HG03139 (cell line): ENCODE measurements at regions not wholly inside any gene's neighbourhood (a gene's known extent, or its start where the extent isn't known, plus 50 kb on each side); places are given as distances from the start of the nearest gene placed in this dataset.
"Not testable (repeated sequence)": the region's sequence is repeated elsewhere in the genome, so short reads cannot be mapped to it uniquely, and the experiment has no call there.

Source experiments
- ATAC-seq: cut with Tn5 transposase; IDR thresholded peaks from one replicate; pipeline ENCODE4 v1.9.1; 2021; ENCODE audit not compliant: unreplicated experiment

- ATAC-seq = no peak
Observed at GRCh38 chr18:51248685-51249084, 51.2 kb upstream of the MEX3C start.

DNA sequence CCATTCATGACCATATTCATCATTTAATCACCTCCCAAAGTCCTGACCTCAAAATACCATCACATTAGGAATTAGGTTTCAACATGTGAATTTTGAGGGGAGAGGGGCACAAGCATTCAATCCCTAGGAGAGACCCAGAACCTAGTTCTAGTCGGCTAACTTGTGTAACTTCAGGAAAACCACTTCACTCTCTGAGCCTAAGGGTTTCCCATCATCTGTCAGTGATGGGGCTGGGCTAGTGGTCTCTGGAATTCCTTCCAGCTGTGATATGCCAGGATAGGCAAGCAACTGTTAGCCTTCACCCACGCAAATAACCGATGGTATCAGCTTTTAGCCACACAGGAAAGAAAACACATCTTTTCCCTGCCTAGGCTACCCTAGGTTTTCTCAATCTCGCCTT lies 52.5 kb upstream of the MEX3C start:
- ATAC-seq = no peak

- ATAC-seq = no peak
Observed at GRCh38 chr18:51250458-51251024, 53.1 kb upstream of the MEX3C start.

- peak; percentile 99 for ATAC-seq
Observed at GRCh38 chr18:51251625-51252024, 54.1 kb upstream of the MEX3C start.

DNA sequence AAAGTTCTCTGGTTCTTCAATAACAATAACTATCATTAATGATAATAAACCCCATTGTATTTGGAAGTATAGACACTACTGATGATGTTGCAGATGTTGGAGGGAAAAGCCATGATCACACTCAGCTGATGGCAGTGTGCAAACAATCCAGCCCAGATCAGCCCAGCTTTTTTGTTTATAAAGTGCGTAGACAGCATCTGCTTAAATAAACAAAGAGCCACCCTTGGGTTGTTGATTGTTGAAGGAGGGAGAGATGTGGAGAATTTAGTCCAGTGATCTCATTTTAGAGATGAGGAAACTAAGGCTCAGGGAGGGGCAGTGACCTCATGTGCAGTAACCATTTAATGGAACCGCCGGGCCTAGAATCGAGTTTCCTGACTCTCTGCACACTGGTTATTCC lies 56.0 kb upstream of the MEX3C start:
- no peak for ATAC-seq

GRCh38 chr18:51255693-51256092 lies 58.2 kb upstream of the MEX3C start:
- ATAC-seq = no peak

GRCh38 chr18:51257150-51257549 lies 59.7 kb upstream of the MEX3C start:
- ATAC-seq = no peak

DNA sequence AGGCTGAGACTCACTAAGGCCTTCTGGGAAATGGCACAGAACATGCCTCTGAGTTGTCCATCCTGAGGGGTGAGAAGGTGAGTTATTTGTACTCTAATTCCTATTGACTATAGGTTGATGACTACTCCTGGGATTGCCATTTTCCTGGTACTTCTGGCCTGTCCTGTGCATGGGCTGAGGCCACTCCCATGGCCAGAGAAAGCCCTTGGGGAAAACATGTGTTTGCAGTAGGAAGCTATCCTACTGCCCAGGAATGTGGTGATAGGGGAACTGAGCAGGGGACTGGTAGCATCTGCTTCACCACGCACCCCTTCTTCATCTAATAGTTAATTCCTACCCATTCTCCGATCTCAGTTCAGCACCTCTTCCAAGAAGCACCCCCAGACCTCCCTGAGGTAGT lies 62.6 kb upstream of the MEX3C start:
- no peak for ATAC-seq

DNA sequence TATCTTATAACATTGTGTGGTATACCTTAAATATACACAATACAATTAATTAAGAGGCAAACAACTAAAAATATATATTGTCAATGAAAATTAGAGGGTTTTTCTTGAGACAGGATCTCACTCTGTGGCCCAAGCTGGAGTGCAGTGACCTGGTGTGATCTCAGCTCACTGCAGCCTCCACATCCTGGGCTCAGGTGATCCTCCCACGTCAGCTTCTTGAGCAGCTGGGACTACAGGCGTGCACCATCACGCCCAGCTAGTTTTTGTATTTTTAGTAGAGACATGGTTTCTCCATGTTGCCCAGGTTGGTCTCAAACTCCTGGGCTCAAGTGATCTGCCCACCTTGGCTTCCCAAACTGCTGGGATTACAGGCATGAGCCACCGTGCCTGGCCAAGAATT lies 68.6 kb upstream of the MEX3C start:
- ATAC-seq = not testable (repeated sequence)

- no peak for ATAC-seq
Observed at GRCh38 chr18:51266773-51267172, 69.3 kb upstream of the MEX3C start.

DNA sequence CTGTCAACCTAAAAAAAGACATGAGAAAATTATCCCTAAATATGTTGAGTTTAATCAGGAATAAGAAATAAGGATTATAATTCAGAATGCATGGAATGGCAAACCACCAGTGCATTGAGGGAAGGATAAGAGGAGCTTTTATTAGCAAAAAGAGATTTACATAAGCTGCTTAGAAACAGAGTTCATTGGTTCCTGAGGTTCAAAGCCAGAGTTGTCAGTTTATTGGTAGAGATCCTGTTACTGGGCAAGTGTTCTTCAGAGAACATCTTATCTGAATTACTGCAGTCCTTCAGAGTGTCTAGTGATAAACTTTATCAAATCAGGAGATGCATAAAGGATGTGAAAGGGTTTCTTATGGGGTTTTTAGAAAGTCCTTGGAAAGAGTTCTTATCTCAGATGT lies 76.0 kb upstream of the MEX3C start:
- no peak for ATAC-seq

DNA sequence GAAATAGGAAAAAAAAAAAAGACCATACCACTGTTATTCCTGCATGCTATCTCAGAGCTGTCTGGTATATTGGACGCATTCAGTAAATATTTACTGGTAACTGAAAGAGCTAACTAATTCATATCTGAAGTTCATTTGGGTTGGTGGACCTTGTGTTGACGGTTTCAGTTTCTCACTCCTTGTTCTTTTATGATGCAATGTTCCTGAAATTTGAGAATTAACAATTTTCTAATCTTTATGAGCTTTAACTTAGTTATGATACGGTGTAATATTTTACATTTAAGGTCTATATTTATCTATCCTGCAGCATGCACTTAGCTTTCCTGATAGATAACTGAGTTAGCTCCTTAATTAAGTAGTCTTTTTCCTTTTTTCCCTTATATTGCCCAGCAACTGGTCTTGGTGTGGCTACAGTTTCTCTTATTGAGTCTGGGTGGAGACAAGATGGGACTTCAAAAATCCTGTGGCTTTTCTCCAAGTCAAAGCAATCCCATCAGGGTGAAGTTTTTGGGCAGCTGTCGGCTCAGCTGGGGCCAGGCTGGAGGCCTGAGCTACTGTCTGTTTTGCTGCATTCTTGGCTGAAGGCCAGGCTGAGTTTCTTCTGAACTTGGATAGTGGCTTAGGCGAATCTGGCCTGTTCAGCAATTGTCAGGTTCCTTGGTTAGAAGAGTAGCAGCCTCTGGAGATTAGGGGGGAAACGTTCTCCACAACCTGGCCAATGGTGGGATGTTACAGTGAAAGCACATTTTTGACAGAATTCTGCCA lies 78.4 kb upstream of the MEX3C start:
- no peak for ATAC-seq

DNA sequence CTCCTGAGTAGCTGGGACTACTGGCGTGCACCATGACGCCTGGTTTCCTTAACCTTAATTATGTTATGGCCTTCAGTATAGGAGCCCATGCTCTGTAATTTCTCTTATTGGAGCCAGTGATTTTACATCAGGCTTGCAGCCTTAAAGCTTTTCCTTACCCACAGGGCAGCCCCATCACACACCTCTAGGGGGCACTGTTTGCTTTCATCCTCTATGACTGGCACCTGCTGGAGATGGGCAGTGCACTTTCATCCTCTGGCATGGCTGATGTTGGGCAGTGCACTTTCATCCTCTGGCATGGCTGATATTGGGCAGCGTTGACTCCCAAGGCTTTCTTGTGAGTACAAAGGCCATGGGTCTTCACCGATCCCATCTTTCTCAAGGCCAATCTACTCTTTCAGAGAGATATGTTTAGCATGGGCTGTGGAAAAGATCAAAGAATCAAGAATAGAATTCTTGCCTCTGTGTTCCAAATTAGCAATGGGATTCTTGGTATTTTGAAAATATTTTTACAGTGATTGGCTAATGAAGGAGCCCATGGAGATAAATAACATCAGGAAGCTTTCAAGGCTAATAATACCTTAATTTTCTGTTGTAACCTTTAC lies 80.7 kb upstream of the MEX3C start:
- ATAC-seq = no peak

- peak; percentile 63 for ATAC-seq
Observed at GRCh38 chr18:51279367-51279984, 82.0 kb upstream of the MEX3C start.

- ATAC-seq = no peak
Observed at GRCh38 chr18:51287818-51288508, 90.5 kb upstream of the MEX3C start.

DNA sequence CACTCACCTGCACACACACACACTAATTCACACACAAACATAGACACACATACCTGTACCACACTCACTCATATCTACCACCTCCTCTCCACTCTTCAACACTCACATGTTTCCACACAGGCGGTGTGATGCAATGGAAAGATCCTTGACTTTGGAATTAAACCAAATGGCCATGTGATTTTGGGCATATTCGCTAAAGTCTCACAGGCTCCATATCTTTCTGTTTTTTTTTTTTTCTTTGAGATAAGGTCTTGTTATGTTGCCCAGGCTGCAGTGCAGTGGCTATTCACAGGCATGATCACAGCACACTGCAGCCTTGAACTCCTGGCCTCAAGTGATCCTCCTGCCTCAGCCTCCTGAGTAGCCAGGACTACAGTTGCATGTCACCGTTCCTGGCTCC lies 91.1 kb upstream of the MEX3C start:
- no peak for ATAC-seq

DNA sequence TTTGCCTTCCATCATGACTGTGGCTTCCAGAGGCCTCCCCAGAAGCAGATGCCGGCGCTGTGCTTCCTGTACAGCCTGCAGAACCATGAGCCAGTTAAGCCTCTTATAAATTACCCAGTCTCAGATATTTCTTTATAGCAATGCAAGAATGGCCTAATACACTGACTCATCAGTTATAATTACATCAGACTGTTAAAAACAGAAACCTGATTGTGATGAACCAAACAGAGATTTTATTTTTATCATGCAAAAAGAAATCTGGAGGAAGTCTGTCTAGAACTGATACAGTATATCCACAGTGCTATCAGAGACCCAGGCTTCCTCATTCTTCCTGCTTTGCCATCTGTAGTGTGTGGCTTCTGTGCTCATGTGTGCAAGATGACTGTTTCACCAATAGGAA lies 93.4 kb upstream of the MEX3C start:
- no peak for ATAC-seq

DNA sequence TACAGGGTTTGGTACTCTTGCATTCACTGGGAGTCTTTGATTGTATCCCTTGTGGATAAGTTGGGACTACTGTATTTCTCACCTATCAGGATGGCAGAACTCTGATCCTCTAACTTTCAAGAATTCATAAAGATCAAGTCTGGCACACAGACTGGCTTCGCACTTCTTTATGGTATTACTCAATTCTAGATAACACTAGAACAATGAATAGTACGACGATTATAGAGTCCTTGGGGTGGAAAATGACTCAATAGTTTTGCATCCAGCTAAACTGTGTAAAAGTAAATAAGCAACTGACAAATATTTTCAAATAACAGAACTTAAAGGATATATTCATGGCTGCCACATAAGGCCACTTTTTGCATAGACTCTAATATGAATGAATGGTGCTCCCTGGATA lies 103.4 kb upstream of the MEX3C start:
- ATAC-seq = no peak

DNA sequence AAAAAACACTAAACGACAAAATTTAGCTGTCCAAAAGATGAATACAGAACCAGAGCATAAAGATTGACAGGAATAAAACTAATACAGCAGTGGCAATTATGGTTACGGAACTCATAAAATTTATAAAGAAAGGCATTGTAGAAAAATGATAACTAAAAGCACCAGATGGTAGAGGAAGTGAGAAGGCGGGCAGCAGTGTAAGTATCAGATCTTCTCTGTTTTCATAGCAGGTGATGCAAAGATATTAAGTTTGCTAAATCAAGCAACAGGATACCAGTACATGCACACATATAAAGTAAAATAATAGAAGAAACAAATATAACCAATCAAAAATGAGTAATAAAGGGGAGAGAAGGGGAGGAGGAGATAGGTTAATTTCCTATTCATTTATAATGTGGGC lies 103.9 kb upstream of the MEX3C start:
- no peak for ATAC-seq

- no peak for ATAC-seq
Observed at GRCh38 chr18:51316677-51317076, 119.2 kb upstream of the MEX3C start.

GRCh38 chr18:51321696-51322095 lies 124.2 kb upstream of the MEX3C start:
- no peak for ATAC-seq

- ATAC-seq = no peak
Observed at GRCh38 chr18:51323961-51324360, 126.5 kb upstream of the MEX3C start.
